ENCODE measurements at regions not wholly inside any gene's neighbourhood (a gene's known extent, or its start where the extent isn't known, plus 50 kb on each side); places are given as distances from the start of the nearest gene placed in this dataset.
"Not testable (repeated sequence)": the region's sequence is repeated elsewhere in the genome, so short reads cannot be mapped to it uniquely, and the experiment has no call there.

- H3K4me1 ChIP-seq; H3K27me3 ChIP-seq; DNase-seq (ENCODE audit: low spot score in 2 of 2); H3K9me3 ChIP-seq; H3K4me3 ChIP-seq; H3K27ac ChIP-seq; H3K36me3 ChIP-seq: not testable (repeated sequence)
- 74 to 96% methylated on average over 3 of the region's 3 CpGs for whole genome bisulfite sequencing, 2 donors
Measured at GRCh38 chrX:76774912-76775311, 347.4 kb downstream of the MAGEE1 start.

- Histone ChIP-seq H3K36me3 (no peaks in the 10 kb centered on the region), H3K27ac (no peak overlapping the region), H3K4me3 (no peak overlapping the region), H3K27me3 (no peaks in the 10 kb centered on the region), H3K4me1 (no peaks in the 10 kb centered on the region), H3K9me3 (no peaks in the 10 kb centered on the region)
- TF ChIP-seq EP300 (IDR thresholded peaks at IDR 0.05), result no peak
- TF ChIP-seq POLR2A (IDR thresholded peaks at IDR 0.05), result no peak
- no peak for TF ChIP-seq CTCF (IDR thresholded peaks at IDR 0.05)
- no peak for DNase-seq (ENCODE audit: low spot score in 2 of 2)
- WGBS, 2 donors, result 75 to 77% methylated on average over 2 of the region's 2 CpGs
Measured at GRCh38 chrX:76796311-76796710, 368.8 kb downstream of the MAGEE1 start.

GRCh38 chrX:76802708-76803107, 375.2 kb downstream of the MAGEE1 start:
- no peak overlapping the region for H3K4me3 ChIP-seq
- no peak for DNase-seq (ENCODE audit: low spot score in 2 of 2)
- H3K27me3 ChIP-seq, result no peaks in the 10 kb centered on the region
- WGBS, 2 donors, result 60 to 71% methylated on average over 1 of the region's 3 CpGs
- no peaks in the 10 kb centered on the region for H3K4me1 ChIP-seq
- no peaks in the 10 kb centered on the region for H3K36me3 ChIP-seq
- TF ChIP-seq CTCF (IDR thresholded peaks at IDR 0.05) (no peak), POLR2A (IDR thresholded peaks at IDR 0.05) (no peak), EP300 (IDR thresholded peaks at IDR 0.05) (no peak)
- peaks cover 0 to 4% (median 0%) of the 10 kb centered on the region in 4 donors for H3K9me3 ChIP-seq
- no peak overlapping the region for H3K27ac ChIP-seq

- no peak for DNase-seq (ENCODE audit: low spot score in 2 of 2)
- Histone ChIP-seq H3K27me3 (no peaks in the 10 kb centered on the region), H3K9me3 (no peaks in the 10 kb centered on the region), H3K36me3 (no peaks in the 10 kb centered on the region), H3K27ac (no peak overlapping the region), H3K4me1 (no peaks in the 10 kb centered on the region), H3K4me3 (no peak overlapping the region)
- no peak for TF ChIP-seq CTCF (IDR thresholded peaks at IDR 0.05)
- TF ChIP-seq EP300 (IDR thresholded peaks at IDR 0.05), result no peak
- 71 to 85% methylated on average over 3 of the region's 3 CpGs for WGBS, 2 donors
Measured at GRCh38 chrX:76815754-76816153, 388.2 kb downstream of the MAGEE1 start.

- not testable (repeated sequence) for H3K4me1 ChIP-seq; H3K27me3 ChIP-seq; H3K4me3 ChIP-seq; H3K9me3 ChIP-seq; H3K27ac ChIP-seq; DNase-seq (ENCODE audit: low spot score in 2 of 2); H3K36me3 ChIP-seq
- no CpG with 5 or more reads among the region's 1 CpG for WGBS, 2 donors
Measured at GRCh38 chrX:76817279-76817678, 389.8 kb downstream of the MAGEE1 start.

- 91 to 100% methylated on average over 1 of the region's 1 CpG for WGBS, 2 donors
- Histone ChIP-seq H3K9me3 (no peaks in the 10 kb centered on the region), H3K27ac (no peak overlapping the region), H3K36me3 (no peaks in the 10 kb centered on the region), H3K4me3 (no peak overlapping the region), H3K4me1 (no peaks in the 10 kb centered on the region), H3K27me3 (no peaks in the 10 kb centered on the region)
- DNase-seq (ENCODE audit: low spot score in 2 of 2), result no peak
- TF ChIP-seq CTCF (IDR thresholded peaks at IDR 0.05), result no peak
Measured at GRCh38 chrX:76821276-76821675, 393.8 kb downstream of the MAGEE1 start.

Measured in tibial nerve (tissue), 4 donors.